ENCODE measurements at regions not wholly inside any gene's neighbourhood (a gene's known extent, or its start where the extent isn't known, plus 50 kb on each side); places are given as distances from the start of the nearest gene placed in this dataset.

DNA sequence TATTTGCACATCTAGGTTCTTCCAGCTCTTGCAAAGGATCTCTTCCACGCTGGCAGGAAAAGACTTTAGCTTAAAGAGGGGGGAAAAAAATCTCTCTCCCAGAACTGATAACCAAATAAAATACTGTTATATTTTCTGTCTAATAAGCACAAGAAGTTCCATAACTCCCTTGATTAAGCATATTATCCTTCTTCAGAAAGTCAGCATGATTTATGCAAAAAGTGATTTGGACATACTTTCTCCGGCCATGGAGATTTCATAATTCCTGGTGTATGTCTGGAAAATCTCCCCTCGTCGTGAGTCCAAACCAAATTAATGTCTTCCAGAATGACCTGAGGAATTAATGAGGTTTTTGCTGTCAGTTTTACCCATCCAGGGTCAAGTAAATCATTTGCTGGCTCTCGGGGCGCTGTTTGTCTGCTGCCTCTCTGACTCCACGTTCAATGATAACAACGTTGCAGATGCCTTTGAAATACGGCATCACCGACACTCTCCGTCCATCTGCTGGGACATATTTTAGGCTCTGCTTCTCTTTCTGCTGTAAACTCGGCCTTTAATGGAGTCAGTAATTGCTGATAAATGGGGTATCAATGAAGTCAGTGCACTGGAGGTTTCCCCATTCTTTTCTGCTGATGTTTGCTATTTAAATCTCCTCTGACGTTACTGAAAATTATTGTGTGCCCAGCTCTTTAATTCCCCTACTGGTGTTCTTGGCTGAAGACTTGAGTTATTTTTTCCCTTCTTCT, 112.9 kb downstream of the HLX start (continued):
- no peak for TF ChIP-seq ZBTB33 (IDR thresholded peaks at IDR 0.05; ENCODE audit: borderline replicate concordance, low read depth)
- no peak for TF ChIP-seq RXRA (IDR thresholded peaks at IDR 0.05; ENCODE audit: borderline replicate concordance, low read depth)
- no peak for TF ChIP-seq TCF12 (IDR thresholded peaks at IDR 0.05)
- no peak for TF ChIP-seq TEAD4 (IDR thresholded peaks at IDR 0.05; ENCODE audit: borderline replicate concordance, insufficient read depth)

- ChIA-PET POLR2A (no interaction called here), CTCF (interaction anchor here (1.0 to 2.1 kb wide), 2 partner anchors 34 to 211 kb away, joined by 3 to 7 read pairs; no protein-coding TSS in a partner anchor)
- Histone ChIP-seq H3K79me2 (ENCODE audit: insufficient read depth) (no peaks in the 10 kb centered on the region), H4K20me1 (ENCODE audit: insufficient read depth) (no peaks in the 10 kb centered on the region), H3K4me2 (no peak overlapping the region), H3K9me2 (no peaks in the 10 kb centered on the region), H3F3A (replicated peaks; ENCODE audit: insufficient read depth) (no peaks in the 10 kb centered on the region), H3K27me3 (ENCODE audit: insufficient read depth) (no peaks in the 10 kb centered on the region), H3K4me1 (ENCODE audit: control insufficient read depth in 1 of 2, insufficient read depth in 2 of 2, low read depth in 1 of 2, low read length in 1 of 2) (peaks cover 0 to 7% of the 10 kb centered on the region in 2 experiments; a peak in 2 of 4 replicates), H3K36me3 (replicated peaks in 1 of 2; ENCODE audit: control insufficient read depth in 1 of 2, insufficient read depth in 2 of 2, low read length in 1 of 2) (no peaks in the 10 kb centered on the region), H3K9me3 (no peaks in the 10 kb centered on the region), H3K27ac (ENCODE audit: low read depth in 2 of 2, low read length in 1 of 2) (peak overlapping the region in 1 of 2 experiments; percentile 44; a peak in 1 of 4 replicates), H3K9ac (no peak overlapping the region), H2AFZ (ENCODE audit: low read depth) (no peak overlapping the region), H3K4me3 (ENCODE audit: low read depth in 2 of 2, low read length in 1 of 2) (no peak overlapping the region)
- DNase-seq = no peak
- TF ChIP-seq TCF12 (IDR thresholded peaks at IDR 0.05) (no peak), RFX5 (IDR thresholded peaks at IDR 0.05; ENCODE audit: low read length) (no peak), YY1 (IDR thresholded peaks at IDR 0.05; ENCODE audit: low read depth) (no peak)
- TF ChIP-seq, protein P1, sequence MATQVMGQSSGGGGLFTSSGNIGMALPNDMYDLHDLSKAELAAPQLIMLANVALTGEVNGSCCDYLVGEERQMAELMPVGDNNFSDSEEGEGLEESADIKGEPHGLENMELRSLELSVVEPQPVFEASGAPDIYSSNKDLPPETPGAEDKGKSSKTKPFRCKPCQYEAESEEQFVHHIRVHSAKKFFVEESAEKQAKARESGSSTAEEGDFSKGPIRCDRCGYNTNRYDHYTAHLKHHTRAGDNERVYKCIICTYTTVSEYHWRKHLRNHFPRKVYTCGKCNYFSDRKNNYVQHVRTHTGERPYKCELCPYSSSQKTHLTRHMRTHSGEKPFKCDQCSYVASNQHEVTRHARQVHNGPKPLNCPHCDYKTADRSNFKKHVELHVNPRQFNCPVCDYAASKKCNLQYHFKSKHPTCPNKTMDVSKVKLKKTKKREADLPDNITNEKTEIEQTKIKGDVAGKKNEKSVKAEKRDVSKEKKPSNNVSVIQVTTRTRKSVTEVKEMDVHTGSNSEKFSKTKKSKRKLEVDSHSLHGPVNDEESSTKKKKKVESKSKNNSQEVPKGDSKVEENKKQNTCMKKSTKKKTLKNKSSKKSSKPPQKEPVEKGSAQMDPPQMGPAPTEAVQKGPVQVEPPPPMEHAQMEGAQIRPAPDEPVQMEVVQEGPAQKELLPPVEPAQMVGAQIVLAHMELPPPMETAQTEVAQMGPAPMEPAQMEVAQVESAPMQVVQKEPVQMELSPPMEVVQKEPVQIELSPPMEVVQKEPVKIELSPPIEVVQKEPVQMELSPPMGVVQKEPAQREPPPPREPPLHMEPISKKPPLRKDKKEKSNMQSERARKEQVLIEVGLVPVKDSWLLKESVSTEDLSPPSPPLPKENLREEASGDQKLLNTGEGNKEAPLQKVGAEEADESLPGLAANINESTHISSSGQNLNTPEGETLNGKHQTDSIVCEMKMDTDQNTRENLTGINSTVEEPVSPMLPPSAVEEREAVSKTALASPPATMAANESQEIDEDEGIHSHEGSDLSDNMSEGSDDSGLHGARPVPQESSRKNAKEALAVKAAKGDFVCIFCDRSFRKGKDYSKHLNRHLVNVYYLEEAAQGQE (IDR thresholded peaks at IDR 0.05; ENCODE audit: low read depth, low read length) = no peak
- 86% methylated on average over 3 of the region's 3 CpGs for WGBS (ENCODE audit: low lambda C conversion rate)
Observed at GRCh38 chr1:220992705-220993052, 113.4 kb downstream of the HLX start.

- 95% methylated on average over 3 of the region's 3 CpGs for WGBS (ENCODE audit: low lambda C conversion rate)
- ChIA-PET CTCF (no interaction called here), POLR2A (no interaction called here)
- no peak for DNase-seq
- Histone ChIP-seq H3K9ac (no peak overlapping the region), H3K4me1 (ENCODE audit: control insufficient read depth in 1 of 2, insufficient read depth in 2 of 2, low read depth in 1 of 2, low read length in 1 of 2) (peaks cover 0 to 7% of the 10 kb centered on the region in 2 experiments; a peak in 2 of 4 replicates), H3K27ac (ENCODE audit: low read depth in 2 of 2, low read length in 1 of 2) (no peak overlapping the region), H3K79me2 (ENCODE audit: insufficient read depth) (no peaks in the 10 kb centered on the region), H3F3A (replicated peaks; ENCODE audit: insufficient read depth) (no peaks in the 10 kb centered on the region), H3K36me3 (replicated peaks in 1 of 2; ENCODE audit: control insufficient read depth in 1 of 2, insufficient read depth in 2 of 2, low read length in 1 of 2) (no peaks in the 10 kb centered on the region), H3K9me2 (no peaks in the 10 kb centered on the region), H3K4me2 (no peak overlapping the region), H2AFZ (ENCODE audit: low read depth) (no peak overlapping the region), H3K9me3 (no peaks in the 10 kb centered on the region), H3K27me3 (ENCODE audit: insufficient read depth) (no peaks in the 10 kb centered on the region), H4K20me1 (ENCODE audit: insufficient read depth) (no peaks in the 10 kb centered on the region), H3K4me3 (ENCODE audit: low read depth in 2 of 2, low read length in 1 of 2) (no peak overlapping the region)
- TF ChIP-seq GABPA (IDR thresholded peaks at IDR 0.05; ENCODE audit: low read depth) = no peak
- no peak for TF ChIP-seq ZBTB33 (IDR thresholded peaks at IDR 0.05; ENCODE audit: borderline replicate concordance, low read depth)
- TF ChIP-seq RCOR1 (IDR thresholded peaks at IDR 0.05; ENCODE audit: low read length) = no peak
- no peak for TF ChIP-seq EP300 (IDR thresholded peaks at IDR 0.05; ENCODE audit: borderline replicate concordance in 1 of 2, low read depth in 1 of 2, low read length in 1 of 2)
Observed at GRCh38 chr1:220994671-220995070, 115.4 kb downstream of the HLX start.
